ENCODE measurements at regions not wholly inside any gene's neighbourhood (a gene's known extent, or its start where the extent isn't known, plus 50 kb on each side); places are given as distances from the start of the nearest gene placed in this dataset.

GRCh38 chr19:20858218-20858617 is 64.8 kb upstream of the ZNF85 start:
- no peak for TF ChIP-seq CTCF (IDR thresholded peaks at IDR 0.05)
- no peak for ATAC-seq
- no peak for DNase-seq
- no peaks in the 10 kb centered on the region for H3K4me1 ChIP-seq (ENCODE audit: low read depth)
- H3K9me3 ChIP-seq, result peaks cover 70% of the 10 kb centered on the region
- no peaks in the 10 kb centered on the region for H3K36me3 ChIP-seq (ENCODE audit: low read depth)
- H3K4me3 ChIP-seq, result no peak overlapping the region
- intact Hi-C loops (cut with DNase I, micrococcal nuclease), result no loop called here

- ATAC-seq, result no peak
- Histone ChIP-seq H3K4me3 (no peak overlapping the region), H3K9me3 (peaks cover 70% of the 10 kb centered on the region), H3K36me3 (ENCODE audit: low read depth) (no peaks in the 10 kb centered on the region), H3K4me1 (ENCODE audit: low read depth) (no peaks in the 10 kb centered on the region)
- DNase-seq, result no peak
- no peak for TF ChIP-seq CTCF (IDR thresholded peaks at IDR 0.05)
- intact Hi-C loops (cut with DNase I, micrococcal nuclease), result no loop called here
These were observed 64.2 kb upstream of the ZNF85 start for GRCh38 chr19:20858861-20859260.

GRCh38 chr19:20860339-20860738 is 62.7 kb upstream of the ZNF85 start:
- Histone ChIP-seq H3K4me1 (ENCODE audit: low read depth) (no peaks in the 10 kb centered on the region), H3K4me3 (no peak overlapping the region), H3K36me3 (ENCODE audit: low read depth) (no peaks in the 10 kb centered on the region), H3K9me3 (peaks cover 77% of the 10 kb centered on the region)
- ATAC-seq (no peak), DNase-seq (no peak)
- TF ChIP-seq CTCF (IDR thresholded peaks at IDR 0.05), result no peak
- intact Hi-C loops (cut with DNase I, micrococcal nuclease), result no loop called here

GRCh38 chr19:20863176-20863575 is 59.9 kb upstream of the ZNF85 start:
- Histone ChIP-seq H3K9me3 (peaks cover 81% of the 10 kb centered on the region), H3K4me3 (no peak overlapping the region), H3K4me1 (ENCODE audit: low read depth) (no peaks in the 10 kb centered on the region), H3K36me3 (ENCODE audit: low read depth) (no peaks in the 10 kb centered on the region)
- DNase-seq (no peak), ATAC-seq (no peak)
- intact Hi-C loops (cut with DNase I, micrococcal nuclease), result no loop called here
- no peak for TF ChIP-seq CTCF (IDR thresholded peaks at IDR 0.05)

Measured in mucosa of descending colon (tissue), 3 donors.